OCI-LY7 (cell line): ENCODE measurements at regions not wholly inside any gene's neighbourhood (a gene's known extent, or its start where the extent isn't known, plus 50 kb on each side); places are given as distances from the start of the nearest gene placed in this dataset.

ENCODE experiments used
- BruUV-seq: library from RNA; stranded (reverse); fragments of 400-500 nt; replicated peaks from 2 replicates; lab custom pipeline; 2021; lab: Mats Ljungman, UMichigan
- CTCF ChIA-PET: fragments of 300-600 bp; sonication (Branson Sonifier 250); formaldehyde crosslinking; loops from one replicate; lab custom pipeline; 2022; ENCODE audit warnings: antibody characterized with exemption; ENCODE audit not compliant: unreplicated experiment; lab: Charles Lee
- POLR2A ChIA-PET: fragments of 300-600 bp; sonication (Branson Sonifier 250); formaldehyde crosslinking; loops from one replicate; lab custom pipeline; 2022; ENCODE audit warnings: antibody characterized with exemption; lab: Charles Lee
- DNase-seq: peaks from one replicate; pipeline ENCODE4 v3.0.0-alpha.2; 2015; ENCODE audit warnings: low spot score
- H2AFZ ChIP-seq: fragments of 200-600 bp; sonication (generic), shearing (Covaris generic); 2 replicates; pipeline ENCODE4 v1.6.1; 2014; ENCODE audit warnings: mild to moderate bottlenecking, antibody characterized with exemption, low read length, moderate library complexity
- H3K27ac ChIP-seq: fragments of 200-600 bp; sonication (generic); 2 replicates; pipeline ENCODE4 v1.5.1; 2014; ENCODE audit warnings: mixed run types, low read depth, mild to moderate bottlenecking, moderate library complexity, low read length, inconsistent platforms; ENCODE audit not compliant: poor library complexity, severe bottlenecking
- H3K36me3 ChIP-seq: fragments of 200-600 bp; sonication (generic); 2 replicates; pipeline ENCODE4 v1.6.1; 2014; ENCODE audit warnings: mild to moderate bottlenecking, antibody characterized with exemption, low read length, moderate library complexity, mixed read lengths; ENCODE audit not compliant: insufficient read depth
- H3K4me1 ChIP-seq: fragments of 200-600 bp; sonication (generic); 2 replicates; pipeline ENCODE4 v1.5.1; 2014; ENCODE audit warnings: mild to moderate bottlenecking, low read length; ENCODE audit not compliant: insufficient read depth, poor library complexity, severe bottlenecking
- H3K4me2 ChIP-seq: fragments of 200-600 bp; sonication (generic); 2 replicates; pipeline ENCODE4 v1.6.1; 2014; ENCODE audit warnings: mild to moderate bottlenecking, low read length
- H3K4me3 ChIP-seq: fragments of 200-600 bp; sonication (generic); 2 replicates; pipeline ENCODE4 v1.5.1; 2014; ENCODE audit warnings: mild to moderate bottlenecking, low read depth, low read length; ENCODE audit not compliant: poor library complexity, severe bottlenecking
- H3K79me2 ChIP-seq: fragments of 200-600 bp; sonication (generic); 2 replicates; pipeline ENCODE4 v1.6.1; 2016; ENCODE audit warnings: low read depth, mild to moderate bottlenecking, low read length, moderate library complexity, mixed read lengths; ENCODE audit not compliant: insufficient read depth
- H3K9me2 ChIP-seq: fragments of 200-600 bp; sonication (generic); 2 replicates; pipeline ENCODE4 v1.6.1; 2016; ENCODE audit warnings: mild to moderate bottlenecking, low read length, mixed read lengths; ENCODE audit not compliant: insufficient read depth
- H3K9me3 ChIP-seq: fragments of 200-600 bp; sonication (generic); 2 replicates; pipeline ENCODE4 v1.6.1; 2014; ENCODE audit warnings: mild to moderate bottlenecking, mixed run types, low read length, mixed read lengths
- H4K20me1 ChIP-seq: fragments of 200-600 bp; sonication (generic); 2 replicates; pipeline ENCODE4 v1.6.1; 2014; ENCODE audit warnings: mild to moderate bottlenecking, antibody characterized with exemption, low read length, moderate library complexity, mixed read lengths; ENCODE audit not compliant: insufficient read depth
- CTCF ChIP-seq: fragments of 200-600 bp; sonication (generic); conservative IDR thresholded peaks from 2 replicates; pipeline ENCODE4 v1.5.1; 2014; ENCODE audit warnings: mild to moderate bottlenecking, antibody characterized with exemption, low read length, moderate library complexity, mixed read lengths
- EZH2phosphoT487 ChIP-seq: fragments of 200-600 bp; sonication (generic); IDR thresholded peaks from 2 replicates; pipeline ENCODE4 v1.6.1; 2018; ENCODE audit warnings: low read depth, borderline replicate concordance, mild to moderate bottlenecking, mixed run types, antibody characterized with exemption, low read length, moderate library complexity, mixed read lengths
- intact Hi-C: fragments of 100-400 bp; cut with micrococcal nuclease; formaldehyde crosslinking; loops from one replicate; pipeline ENCODE4 v1.10.0; 2022; ENCODE audit not compliant: unreplicated experiment

GRCh38 chr9:2923766-2924379, 80.0 kb upstream of the PUM3 start:
- CTCF ChIA-PET = no interaction called here
- Histone ChIP-seq H2AFZ (no peak overlapping the region), H3K9me3 (no peaks in the 10 kb centered on the region), H3K4me3 (no peak overlapping the region), H3K4me2 (no peak overlapping the region), H3K9me2 (no peaks in the 10 kb centered on the region), H3K4me1 (no peaks in the 10 kb centered on the region), H4K20me1 (no peaks in the 10 kb centered on the region), H3K27ac (no peak overlapping the region), H3K36me3 (no peaks in the 10 kb centered on the region), H3K79me2 (no peaks in the 10 kb centered on the region)
- no peak for TF ChIP-seq EZH2phosphoT487
- no peak for TF ChIP-seq CTCF
- no peak for DNase-seq
- POLR2A ChIA-PET = no interaction called here
- intact Hi-C loops = no loop called here
- no TSS peak for BruUV-seq

GRCh38 chr9:2919347-2919746, 75.5 kb upstream of the PUM3 start:
- no TSS peak for BruUV-seq
- H2AFZ ChIP-seq = no peak overlapping the region
- no peak for TF ChIP-seq EZH2phosphoT487
- TF ChIP-seq CTCF = no peak
- no peak overlapping the region for H3K4me2 ChIP-seq
- H4K20me1 ChIP-seq = no peaks in the 10 kb centered on the region
- no peak for DNase-seq
- no peaks in the 10 kb centered on the region for H3K9me3 ChIP-seq
- H3K4me3 ChIP-seq = no peak overlapping the region
- no peaks in the 10 kb centered on the region for H3K4me1 ChIP-seq
- no peak overlapping the region for H3K27ac ChIP-seq
- no peaks in the 10 kb centered on the region for H3K36me3 ChIP-seq
- H3K9me2 ChIP-seq = no peaks in the 10 kb centered on the region
- ChIA-PET POLR2A (interaction anchor here (0.6 kb wide), 1 partner anchor 78 kb away, joined by 6 read pairs; no protein-coding TSS in a partner anchor), CTCF (no interaction called here)
- intact Hi-C loops = no loop called here
- no peaks in the 10 kb centered on the region for H3K79me2 ChIP-seq

DNA sequence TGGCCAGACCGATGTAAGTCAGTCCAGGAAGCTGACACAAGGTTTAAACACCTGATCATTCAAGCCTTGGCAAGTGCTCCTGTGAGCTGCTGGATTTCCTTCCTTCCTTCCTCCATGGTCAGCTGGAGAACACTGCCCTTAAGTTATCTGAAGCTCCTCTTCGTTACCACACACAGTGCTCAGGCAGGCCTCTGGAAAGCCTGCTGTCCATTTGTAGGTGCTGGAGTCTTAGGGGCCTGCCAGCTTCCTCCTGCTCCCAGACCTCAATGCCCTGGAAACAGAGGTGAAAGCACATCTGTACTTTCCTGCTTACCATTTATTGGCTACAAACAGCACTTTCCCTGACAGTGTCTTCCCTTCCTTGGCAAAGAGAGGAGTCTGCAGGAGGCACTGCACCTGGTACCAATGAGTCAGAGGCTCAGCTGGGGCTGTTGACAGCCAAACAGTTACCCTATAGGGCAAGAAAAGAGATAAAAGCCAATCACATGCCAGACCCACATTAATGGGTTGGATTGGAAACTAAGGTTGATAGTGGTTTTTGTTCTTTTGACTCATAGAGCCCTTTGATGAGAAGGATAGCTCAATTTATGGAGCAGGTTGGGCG, 72.6 kb upstream of the PUM3 start:
- TF ChIP-seq EZH2phosphoT487 (no peak), CTCF (no peak)
- no peak overlapping the region for H3K27ac ChIP-seq
- CTCF ChIA-PET = no interaction called here
- no peaks in the 10 kb centered on the region for H3K9me2 ChIP-seq
- POLR2A ChIA-PET = interaction anchor here (0.6 to 1.0 kb wide), 3 partner anchors 9 to 62 kb away, joined by 3 to 4 read pairs (median 3); no protein-coding TSS in a partner anchor
- DNase-seq = no peak
- no TSS peak for BruUV-seq
- no peaks in the 10 kb centered on the region for H3K79me2 ChIP-seq
- intact Hi-C loops = no loop called here
- H4K20me1 ChIP-seq = no peaks in the 10 kb centered on the region
- H3K36me3 ChIP-seq = no peaks in the 10 kb centered on the region
- no peak overlapping the region for H3K4me3 ChIP-seq
- H2AFZ ChIP-seq = no peak overlapping the region
- H3K9me3 ChIP-seq = no peaks in the 10 kb centered on the region
- H3K4me2 ChIP-seq = no peak overlapping the region
- H3K4me1 ChIP-seq = no peaks in the 10 kb centered on the region
